Activated T-helper 9 cell treated with anti-CD3 and anti-CD28 coated beads, Interleukin-2, amount 50 U/mL, for 16 hours (primary cell): ENCODE measurements at regions not wholly inside any gene's neighbourhood (a gene's known extent, or its start where the extent isn't known, plus 50 kb on each side); places are given as distances from the start of the nearest gene placed in this dataset.

ENCODE experiments used
- DNase-seq: peaks from one replicate; pipeline ENCODE4 v3.0.0-alpha.2; 2020; ENCODE audit warnings: low read depth

DNA sequence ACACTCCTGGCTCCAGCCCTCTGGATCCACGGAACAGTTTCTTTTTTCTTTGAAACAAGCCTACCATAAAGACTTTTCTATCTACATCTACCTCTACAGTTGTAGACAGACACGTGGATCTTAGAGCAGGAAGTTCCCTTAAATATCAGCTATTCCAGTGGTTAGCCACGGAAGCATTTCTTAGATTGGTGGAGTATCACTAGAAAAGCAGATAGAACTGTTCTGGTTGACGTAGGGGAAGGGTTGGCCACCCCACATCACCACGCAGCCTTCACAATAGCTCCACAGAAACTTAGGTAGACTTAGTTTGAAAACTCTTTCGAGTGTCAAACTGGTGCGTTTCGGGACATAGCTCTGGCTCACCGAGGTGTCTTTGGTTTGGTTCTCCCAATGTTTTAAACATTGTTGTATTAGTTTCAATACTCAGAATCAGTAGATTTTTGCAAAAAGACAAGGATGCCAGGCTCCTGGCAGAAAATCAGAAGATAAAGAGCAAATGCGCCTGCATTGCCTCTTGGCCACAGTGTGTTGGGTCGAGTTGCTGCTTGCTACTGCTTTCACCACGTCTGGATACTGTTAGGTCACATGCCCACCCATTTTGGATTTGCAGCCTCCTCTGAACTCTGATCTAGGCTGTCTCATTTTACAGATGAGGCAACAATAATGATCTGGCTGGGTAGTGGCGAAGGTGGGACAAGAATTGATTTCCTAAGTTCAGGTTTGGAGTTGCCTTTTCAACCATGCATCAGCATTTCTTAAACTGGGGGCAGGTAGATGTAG lies 71.5 kb upstream of the DTNBP1 start:
- DNase-seq = no peak

GRCh38 chr6:15730922-15731321 lies 68.1 kb upstream of the DTNBP1 start:
- no peak for DNase-seq

DNA sequence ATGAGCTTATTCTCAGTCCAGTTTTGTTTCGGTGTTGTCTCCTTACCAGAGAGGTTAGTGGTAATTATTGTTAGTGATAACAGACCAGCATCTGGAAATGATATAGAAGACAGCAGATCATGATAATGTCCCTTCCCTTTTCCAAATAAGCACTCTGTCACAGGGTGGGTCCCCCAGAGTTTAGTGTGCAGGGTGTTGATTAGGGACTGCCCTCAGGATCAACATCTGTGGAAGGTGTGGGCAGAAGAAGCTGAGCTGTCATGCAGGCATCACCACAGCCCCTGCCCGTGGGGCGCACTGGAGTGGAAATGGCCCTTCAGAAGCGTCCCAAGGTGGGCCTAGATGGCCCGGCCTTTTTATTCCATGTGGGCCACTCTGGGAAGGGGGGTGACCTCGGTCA lies 67.6 kb upstream of the DTNBP1 start:
- DNase-seq = no peak

DNA sequence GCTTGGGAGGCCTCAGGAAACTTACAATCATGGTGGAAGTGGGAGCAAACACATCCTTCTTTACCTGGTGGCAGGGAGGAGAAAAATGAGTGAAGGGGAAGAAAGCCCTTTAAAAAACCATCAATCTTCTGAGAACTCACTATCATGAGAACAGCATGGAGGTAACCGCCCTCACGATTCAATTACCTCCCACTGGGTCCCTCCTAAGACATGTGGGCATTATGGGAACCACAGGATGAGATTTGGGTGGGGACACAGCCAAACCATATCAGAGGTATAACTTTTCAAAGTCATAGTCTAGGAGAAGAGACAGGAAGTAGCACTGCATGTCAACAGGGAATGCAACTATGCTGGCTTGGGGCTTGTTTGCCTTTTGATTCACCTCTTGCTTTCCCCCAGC lies 59.9 kb upstream of the DTNBP1 start:
- no peak for DNase-seq

DNA sequence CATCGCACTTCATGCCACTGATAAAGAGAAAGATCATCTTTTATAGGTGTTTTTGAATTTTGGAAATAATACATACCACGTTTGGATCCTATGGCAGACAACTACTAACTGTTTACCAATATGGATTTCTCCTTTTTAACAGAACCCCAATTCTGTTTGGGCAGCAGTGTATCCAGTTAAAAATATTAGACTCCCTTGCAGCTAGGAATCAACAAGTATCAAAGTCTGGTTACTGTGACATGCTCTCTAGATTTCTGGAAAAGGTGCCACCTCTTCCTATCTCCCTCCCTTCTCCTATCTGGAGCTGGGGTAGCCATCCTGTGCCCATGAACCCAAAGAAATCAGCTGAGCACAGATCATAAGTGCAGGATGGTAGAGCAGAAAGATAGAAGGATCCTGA lies 54.1 kb upstream of the DTNBP1 start:
- DNase-seq = no peak

DNA sequence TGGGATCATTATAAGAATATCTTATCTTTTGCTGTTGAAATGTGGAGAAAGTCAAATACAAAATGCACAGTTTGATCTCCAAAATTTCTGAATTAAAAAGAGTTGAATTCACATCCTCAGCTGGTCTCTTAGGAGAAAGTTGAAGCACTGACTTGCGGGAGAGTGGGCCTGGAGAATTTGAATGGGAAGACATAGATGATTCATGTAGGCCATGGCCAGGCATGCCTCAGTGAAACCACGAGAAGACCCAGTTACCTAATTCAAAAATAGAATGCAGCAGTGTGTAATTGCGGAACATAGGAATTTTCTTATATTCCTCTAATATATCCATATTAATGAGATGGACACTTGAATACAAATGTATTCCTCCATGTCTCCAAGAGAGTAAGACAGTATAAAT lies 53.0 kb upstream of the DTNBP1 start:
- DNase-seq = no peak

DNA sequence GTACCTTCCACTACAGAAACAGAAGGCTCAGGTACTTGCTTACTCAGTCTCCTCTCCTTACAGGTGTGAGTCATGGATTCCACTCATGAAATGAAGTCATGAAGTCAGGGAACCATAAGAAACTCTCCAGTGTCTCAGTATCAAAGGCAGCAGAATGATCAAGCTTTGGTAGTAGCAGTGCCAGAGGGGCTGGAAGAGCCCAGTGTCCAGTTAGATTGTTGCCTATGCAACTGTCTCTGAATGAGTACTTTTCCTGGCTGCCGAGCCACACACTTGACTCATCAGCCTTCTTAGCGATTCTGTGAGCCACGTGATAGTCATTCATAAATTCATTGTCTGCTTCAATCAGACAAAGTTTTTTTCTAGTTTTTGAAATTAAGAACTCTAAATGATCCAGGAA lies 52.2 kb upstream of the DTNBP1 start:
- DNase-seq = no peak

GRCh38 chr6:15714658-15715057 lies 51.8 kb upstream of the DTNBP1 start:
- DNase-seq = no peak

- no peak for DNase-seq
Measured at GRCh38 chr6:15713325-15713724, 50.5 kb upstream of the DTNBP1 start.

DNA sequence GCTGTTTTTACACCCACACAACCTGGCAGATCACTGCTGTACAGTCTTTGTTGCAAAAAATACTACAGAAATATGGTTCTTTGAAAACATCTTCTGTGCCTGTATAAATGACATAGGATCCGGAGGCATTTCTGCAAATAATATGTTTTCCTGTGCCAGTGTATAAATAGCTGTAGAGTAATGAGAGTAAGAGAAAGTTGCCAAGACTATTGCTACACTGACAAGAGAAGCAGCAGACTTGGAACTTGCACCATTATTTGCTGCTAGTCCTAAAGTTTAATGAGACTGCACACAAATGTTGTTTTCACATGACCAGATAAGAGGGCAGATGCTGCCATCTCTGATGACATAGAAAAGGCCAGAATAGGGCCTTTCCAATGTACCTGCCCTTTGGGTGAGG lies 50.0 kb upstream of the DTNBP1 start:
- DNase-seq = no peak
